GM12878 (cell line): ENCODE measurements at regions not wholly inside any gene's neighbourhood (a gene's known extent, or its start where the extent isn't known, plus 50 kb on each side); places are given as distances from the start of the nearest gene placed in this dataset.

Experiments used
- CTCF ChIP-seq, 3 experiments: IDR thresholded peaks in 2 of 3; conservative IDR thresholded peaks in 1 of 3; 2 replicates each; pipeline ENCODE4 v1.5.1; 2011; ENCODE audit warnings: low read depth in 3 of 3, low read length in 3 of 3, mild to moderate bottlenecking in 3 of 3, control low read depth in 2 of 3, moderate library complexity in 2 of 3, inconsistent platforms in 1 of 3, mixed read lengths in 1 of 3; ENCODE audit not compliant: control insufficient read depth in 2 of 3, insufficient read depth in 1 of 3; ENCODE audit errors: extremely low read depth in 1 of 3
- JUND ChIP-seq: IDR thresholded peaks from 2 replicates; pipeline ENCODE4 v1.6.1; 2012; ENCODE audit warnings: low read depth, mild to moderate bottlenecking, low read length, improper control_type of control experiment, moderate library complexity
- SUZ12 ChIP-seq: fragments of 200-600 bp; sonication (generic); IDR thresholded peaks from one replicate; pipeline ENCODE4 v1.6.1; 2018; ENCODE audit warnings: antibody characterized with exemption, mild to moderate bottlenecking; ENCODE audit not compliant: unreplicated experiment

DNA sequence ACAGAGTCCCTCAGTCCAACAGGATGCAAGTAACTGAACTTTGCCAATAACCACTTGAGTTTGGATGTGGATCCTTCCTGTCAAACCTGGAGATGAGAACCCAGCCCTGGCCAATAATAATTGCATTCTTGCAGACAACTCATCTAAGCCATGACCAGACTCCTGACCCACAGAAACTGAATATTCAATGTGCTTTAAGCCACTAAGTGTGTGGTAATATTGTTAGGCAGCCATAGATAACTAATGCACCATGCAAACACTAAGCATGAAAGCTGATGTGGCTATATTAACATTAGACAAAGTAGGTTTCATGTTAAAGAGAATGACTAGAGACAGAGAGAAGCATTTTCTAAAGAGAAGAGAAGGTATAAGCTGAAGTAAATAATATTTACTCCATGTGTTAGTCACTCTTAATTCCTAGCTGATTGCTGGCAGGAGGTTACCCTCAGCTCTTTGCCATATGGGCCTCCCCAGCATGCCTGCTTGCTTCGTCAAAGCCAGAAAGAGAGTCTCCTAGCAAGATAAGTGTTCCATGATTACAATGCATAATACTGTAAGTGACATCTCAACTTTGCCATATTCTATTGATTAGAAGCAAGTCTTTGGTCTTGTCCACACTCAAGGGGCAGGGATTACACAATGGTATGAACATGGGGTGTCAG, 276.4 kb upstream of the PLXNA2 start:
- TF ChIP-seq CTCF (IDR thresholded peaks at IDR 0.05 in 2 of 3, conservative IDR thresholded peaks at IDR 0.05 in 1 of 3; ENCODE audit: control insufficient read depth in 2 of 3, extremely low read depth in 1 of 3, insufficient read depth in 1 of 3, low read depth in 3 of 3, low read length in 3 of 3) (no peak), JUND (no peak), SUZ12 (no peak)
